ENCODE measurements at regions not wholly inside any gene's neighbourhood (a gene's known extent, or its start where the extent isn't known, plus 50 kb on each side); places are given as distances from the start of the nearest gene placed in this dataset.

DNA sequence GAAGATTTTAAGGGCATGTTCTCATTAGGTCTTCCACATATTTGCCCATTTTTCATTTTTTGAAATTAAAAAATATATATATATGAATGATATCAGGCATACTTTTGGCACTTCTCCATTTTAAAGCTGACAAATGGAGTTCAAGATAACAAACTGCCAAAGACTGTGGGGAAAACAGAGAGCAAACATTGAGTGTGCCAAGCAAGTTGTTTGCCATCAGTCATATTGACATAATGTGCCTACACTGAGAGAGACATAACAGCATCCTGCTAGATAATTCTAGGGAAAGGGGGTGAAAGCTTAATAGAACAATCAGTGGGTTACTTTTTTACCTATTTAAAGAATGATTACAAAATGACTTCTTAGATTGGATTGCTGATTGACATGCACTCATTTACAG lies 529.4 kb upstream of the CXADR start:
- Mint-ChIP-seq H3K27me3 (no peaks in the 10 kb centered on the region), H3K36me3 (no peaks in the 10 kb centered on the region), H3K27ac (no peak overlapping the region), H3K4me3 (no peak overlapping the region), H3K4me1 (no peaks in the 10 kb centered on the region), H3K9me3 (peaks cover 2 to 16% (median 2%) of the 10 kb centered on the region in 5 donors)
- no peaks in the 10 kb centered on the region for H3K9me3 ChIP-seq (ENCODE audit: low read length)
- H3K36me3 ChIP-seq (ENCODE audit: insufficient read depth, low read length): no peaks in the 10 kb centered on the region
- CTCF ChIA-PET: no interaction called here
- no peaks in the 10 kb centered on the region for H3K27me3 ChIP-seq (ENCODE audit: insufficient read depth, low read length, poor library complexity, severe bottlenecking)
- H3K4me3 ChIP-seq (ENCODE audit: low read length): no peak overlapping the region
- no peaks in the 10 kb centered on the region for H3K4me1 ChIP-seq (ENCODE audit: insufficient read depth, low read length)
- H3K27ac ChIP-seq (ENCODE audit: low read depth, low read length): no peak overlapping the region
- POLR2A ChIA-PET: no interaction called here
- no peak for DNase-seq

DNA sequence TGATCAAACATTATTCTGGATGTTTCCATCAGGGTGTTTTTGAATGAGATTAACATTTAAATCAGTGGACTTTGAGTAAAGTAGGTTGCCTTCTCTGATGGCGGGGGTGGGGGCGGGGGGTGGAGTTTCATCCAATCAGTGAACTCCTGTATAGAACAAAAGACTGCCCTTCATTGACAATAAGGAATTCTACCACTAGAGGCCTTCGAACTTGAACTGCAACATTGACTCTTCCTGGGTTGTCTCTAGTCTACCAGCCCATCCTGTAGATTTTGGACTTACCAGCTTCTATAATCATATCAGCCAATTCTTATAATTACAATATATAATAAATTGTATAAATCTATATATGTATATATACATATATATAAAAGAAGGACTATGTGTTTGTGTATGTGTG lies 520.4 kb upstream of the CXADR start:
- CTCF ChIA-PET: no interaction called here
- Histone ChIP-seq H3K4me1 (ENCODE audit: insufficient read depth, low read length) (no peaks in the 10 kb centered on the region), H3K27me3 (ENCODE audit: insufficient read depth, low read length, poor library complexity, severe bottlenecking) (no peaks in the 10 kb centered on the region), H3K9me3 (ENCODE audit: low read length) (no peaks in the 10 kb centered on the region), H3K27ac (ENCODE audit: low read depth, low read length) (no peak overlapping the region), H3K36me3 (ENCODE audit: insufficient read depth, low read length) (no peaks in the 10 kb centered on the region), H3K4me3 (ENCODE audit: low read length) (no peak overlapping the region)
- H3K4me3 Mint-ChIP-seq: no peak overlapping the region
- H3K27ac Mint-ChIP-seq: no peak overlapping the region
- peaks cover 0 to 24% (median 8%) of the 10 kb centered on the region in 5 donors for H3K9me3 Mint-ChIP-seq
- no peaks in the 10 kb centered on the region for H3K36me3 Mint-ChIP-seq
- DNase-seq: no peak
- POLR2A ChIA-PET: no interaction called here
- H3K27me3 Mint-ChIP-seq: no peaks in the 10 kb centered on the region
- H3K4me1 Mint-ChIP-seq: no peaks in the 10 kb centered on the region

DNA sequence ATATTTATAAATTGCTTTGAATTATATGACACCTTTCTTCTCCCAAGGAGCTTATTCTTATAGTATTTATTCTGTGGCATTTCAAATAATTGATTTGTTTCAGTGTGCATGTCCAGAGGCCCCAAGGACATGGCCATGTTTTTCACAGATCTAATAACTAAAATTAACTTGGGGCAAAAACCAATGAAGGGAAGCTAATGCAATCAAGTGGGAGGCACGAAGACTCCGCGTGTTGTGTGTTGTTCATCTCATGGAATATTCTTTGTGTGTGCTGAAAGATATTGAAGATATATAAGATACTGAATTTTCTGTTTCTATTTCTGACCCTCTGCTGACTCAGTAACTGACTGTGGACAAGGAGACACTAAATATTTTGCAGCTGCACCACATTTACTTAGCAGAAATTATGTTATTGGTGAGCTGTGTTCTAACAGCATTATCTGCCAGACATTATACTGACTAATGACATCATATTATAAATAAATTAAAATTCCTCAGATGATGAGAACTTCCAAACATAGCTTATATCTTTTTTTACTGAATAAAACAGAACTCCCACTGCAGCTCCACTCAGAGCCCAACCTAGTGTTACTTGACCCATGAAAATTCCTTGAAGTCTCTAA lies 519.3 kb upstream of the CXADR start:
- ChIA-PET POLR2A (no interaction called here), CTCF (no interaction called here)
- Mint-ChIP-seq H3K4me1 (no peaks in the 10 kb centered on the region), H3K27ac (no peak overlapping the region), H3K4me3 (no peak overlapping the region), H3K9me3 (peaks cover 0 to 22% (median 5%) of the 10 kb centered on the region in 5 donors), H3K36me3 (no peaks in the 10 kb centered on the region), H3K27me3 (no peaks in the 10 kb centered on the region)
- H3K36me3 ChIP-seq (ENCODE audit: insufficient read depth, low read length): no peaks in the 10 kb centered on the region
- no peak overlapping the region for H3K4me3 ChIP-seq (ENCODE audit: low read length)
- no peaks in the 10 kb centered on the region for H3K9me3 ChIP-seq (ENCODE audit: low read length)
- DNase-seq: no peak
- no peaks in the 10 kb centered on the region for H3K27me3 ChIP-seq (ENCODE audit: insufficient read depth, low read length, poor library complexity, severe bottlenecking)
- no peak overlapping the region for H3K27ac ChIP-seq (ENCODE audit: low read depth, low read length)
- H3K4me1 ChIP-seq (ENCODE audit: insufficient read depth, low read length): no peaks in the 10 kb centered on the region

DNA sequence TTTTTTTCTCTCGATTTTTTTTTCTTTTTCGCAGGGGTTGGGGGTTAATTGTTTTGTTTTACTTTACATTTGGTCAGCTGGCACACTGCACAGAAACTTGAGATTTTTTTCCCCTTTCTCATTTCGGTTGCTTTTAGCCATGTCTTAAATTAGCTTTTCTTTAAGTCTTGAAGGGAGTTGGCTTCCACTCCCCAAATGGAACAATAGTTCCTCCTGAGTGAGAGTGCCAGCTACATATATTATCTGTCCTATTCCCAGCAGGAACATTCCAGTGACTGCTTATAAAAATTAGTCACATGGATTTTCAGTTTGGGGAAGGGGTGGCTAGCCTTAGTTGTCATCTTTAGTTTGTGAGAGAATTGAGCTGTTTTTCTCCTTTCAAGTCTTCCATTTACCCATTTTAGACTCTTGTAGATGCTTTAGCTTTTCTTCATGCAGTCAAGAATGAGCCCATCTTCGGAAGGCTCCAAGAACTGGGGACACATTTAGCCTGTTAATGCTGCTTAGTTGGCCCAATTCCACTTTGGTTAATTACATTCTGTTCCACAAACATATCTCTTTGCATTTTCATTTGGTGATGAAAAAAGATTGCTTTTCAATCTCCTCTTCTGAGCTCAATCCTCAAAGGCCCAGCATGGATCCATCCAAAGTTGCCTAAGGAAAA lies 510.1 kb upstream of the CXADR start:
- no peaks in the 10 kb centered on the region for H3K27me3 ChIP-seq (ENCODE audit: insufficient read depth, low read length, poor library complexity, severe bottlenecking)

GRCh38 chr21:17003258-17003615 lies 509.6 kb upstream of the CXADR start:
- Mint-ChIP-seq H3K27me3 (no peaks in the 10 kb centered on the region), H3K4me1 (no peaks in the 10 kb centered on the region), H3K4me3 (no peak overlapping the region), H3K27ac (no peak overlapping the region), H3K9me3 (peaks cover 10 to 21% (median 15%) of the 10 kb centered on the region in 5 donors), H3K36me3 (no peaks in the 10 kb centered on the region)
- Histone ChIP-seq H3K4me3 (ENCODE audit: low read length) (no peak overlapping the region), H3K27me3 (ENCODE audit: insufficient read depth, low read length, poor library complexity, severe bottlenecking) (no peaks in the 10 kb centered on the region), H3K9me3 (ENCODE audit: low read length) (no peaks in the 10 kb centered on the region), H3K4me1 (ENCODE audit: insufficient read depth, low read length) (no peaks in the 10 kb centered on the region), H3K36me3 (ENCODE audit: insufficient read depth, low read length) (no peaks in the 10 kb centered on the region), H3K27ac (ENCODE audit: low read depth, low read length) (no peak overlapping the region)
- ChIA-PET POLR2A (no interaction called here), CTCF (no interaction called here)
- no peak for DNase-seq

More for the DNA sequence above, 510.1 kb upstream of the CXADR start:
- no peaks in the 10 kb centered on the region for H3K36me3 Mint-ChIP-seq
- Histone ChIP-seq H3K27ac (ENCODE audit: low read depth, low read length) (no peak overlapping the region), H3K36me3 (ENCODE audit: insufficient read depth, low read length) (no peaks in the 10 kb centered on the region), H3K9me3 (ENCODE audit: low read length) (no peaks in the 10 kb centered on the region), H3K4me3 (ENCODE audit: low read length) (no peak overlapping the region), H3K4me1 (ENCODE audit: insufficient read depth, low read length) (no peaks in the 10 kb centered on the region)
- H3K27ac Mint-ChIP-seq: no peak overlapping the region
- peaks cover 10 to 21% (median 15%) of the 10 kb centered on the region in 5 donors for H3K9me3 Mint-ChIP-seq
- CTCF ChIA-PET: no interaction called here
- POLR2A ChIA-PET: no interaction called here
- H3K4me1 Mint-ChIP-seq: no peaks in the 10 kb centered on the region
- no peak for DNase-seq
- H3K4me3 Mint-ChIP-seq: no peak overlapping the region
- H3K27me3 Mint-ChIP-seq: no peaks in the 10 kb centered on the region

GRCh38 chr21:17003763-17004373 lies 509.0 kb upstream of the CXADR start:
- Mint-ChIP-seq H3K4me1 (no peaks in the 10 kb centered on the region), H3K4me3 (no peak overlapping the region), H3K36me3 (no peaks in the 10 kb centered on the region), H3K27me3 (no peaks in the 10 kb centered on the region), H3K9me3 (peaks cover 10 to 21% (median 15%) of the 10 kb centered on the region in 5 donors), H3K27ac (no peak overlapping the region)
- ChIA-PET POLR2A (no interaction called here), CTCF (no interaction called here)
- H3K27me3 ChIP-seq (ENCODE audit: insufficient read depth, low read length, poor library complexity, severe bottlenecking): no peaks in the 10 kb centered on the region
- no peak overlapping the region for H3K27ac ChIP-seq (ENCODE audit: low read depth, low read length)
- no peak for DNase-seq
- H3K4me1 ChIP-seq (ENCODE audit: insufficient read depth, low read length): no peaks in the 10 kb centered on the region
- no peak overlapping the region for H3K4me3 ChIP-seq (ENCODE audit: low read length)
- H3K36me3 ChIP-seq (ENCODE audit: insufficient read depth, low read length): no peaks in the 10 kb centered on the region
- no peaks in the 10 kb centered on the region for H3K9me3 ChIP-seq (ENCODE audit: low read length)

- DNase-seq: no peak
- no peaks in the 10 kb centered on the region for H3K4me1 Mint-ChIP-seq
- H3K4me3 Mint-ChIP-seq: no peak overlapping the region
- Histone ChIP-seq H3K4me1 (ENCODE audit: insufficient read depth, low read length) (no peaks in the 10 kb centered on the region), H3K27ac (ENCODE audit: low read depth, low read length) (no peak overlapping the region), H3K36me3 (ENCODE audit: insufficient read depth, low read length) (no peaks in the 10 kb centered on the region), H3K27me3 (ENCODE audit: insufficient read depth, low read length, poor library complexity, severe bottlenecking) (no peaks in the 10 kb centered on the region), H3K4me3 (ENCODE audit: low read length) (no peak overlapping the region), H3K9me3 (ENCODE audit: low read length) (no peaks in the 10 kb centered on the region)
- no peaks in the 10 kb centered on the region for H3K36me3 Mint-ChIP-seq
- H3K27me3 Mint-ChIP-seq: no peaks in the 10 kb centered on the region
- POLR2A ChIA-PET: no interaction called here
- CTCF ChIA-PET: no interaction called here
- H3K27ac Mint-ChIP-seq: no peak overlapping the region
- H3K9me3 Mint-ChIP-seq: peaks cover 6 to 20% (median 16%) of the 10 kb centered on the region in 5 donors
Observed at GRCh38 chr21:17032141-17032655, 480.6 kb upstream of the CXADR start.

- no peak for DNase-seq
- no peak overlapping the region for H3K27ac Mint-ChIP-seq
- no peaks in the 10 kb centered on the region for H3K27me3 Mint-ChIP-seq
- no peaks in the 10 kb centered on the region for H3K36me3 ChIP-seq (ENCODE audit: insufficient read depth, low read length)
- no peak overlapping the region for H3K4me3 Mint-ChIP-seq
- CTCF ChIA-PET: no interaction called here
- no peak overlapping the region for H3K4me3 ChIP-seq (ENCODE audit: low read length)
- no peaks in the 10 kb centered on the region for H3K4me1 ChIP-seq (ENCODE audit: insufficient read depth, low read length)
- no peaks in the 10 kb centered on the region for H3K4me1 Mint-ChIP-seq
- no peaks in the 10 kb centered on the region for H3K9me3 ChIP-seq (ENCODE audit: low read length)
- no peaks in the 10 kb centered on the region for H3K36me3 Mint-ChIP-seq
- H3K27me3 ChIP-seq (ENCODE audit: insufficient read depth, low read length, poor library complexity, severe bottlenecking): no peaks in the 10 kb centered on the region
- no peak overlapping the region for H3K27ac ChIP-seq (ENCODE audit: low read depth, low read length)
- POLR2A ChIA-PET: no interaction called here
- peaks cover 3 to 13% (median 11%) of the 10 kb centered on the region in 5 donors for H3K9me3 Mint-ChIP-seq
Observed at GRCh38 chr21:17044696-17045095, 468.1 kb upstream of the CXADR start.

Measured in CD8-positive, alpha-beta memory T cell (primary cell).